ENCODE measurements at regions not wholly inside any gene's neighbourhood (a gene's known extent, or its start where the extent isn't known, plus 50 kb on each side); places are given as distances from the start of the nearest gene placed in this dataset.

DNA sequence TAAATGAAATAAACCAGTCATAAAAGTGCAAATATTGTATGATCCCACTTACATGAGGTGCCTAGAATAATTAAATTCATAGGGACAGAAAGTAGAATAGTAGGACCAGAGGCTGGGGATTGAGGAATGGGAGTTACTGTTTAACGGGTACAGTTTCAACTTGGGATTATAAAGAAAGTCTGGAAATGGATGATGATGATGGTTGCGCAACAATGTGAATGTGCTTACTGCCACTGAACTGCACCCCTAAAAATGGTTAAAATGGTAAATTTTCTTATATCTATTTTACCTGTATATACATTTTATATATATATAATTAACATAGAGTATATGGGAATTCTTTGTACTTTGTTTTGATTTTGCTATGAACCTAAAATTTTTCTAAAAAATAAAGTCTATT is 53.3 kb upstream of the L3MBTL3 start:
- TF ChIP-seq POLR2AphosphoS5 (IDR thresholded peaks at IDR 0.05; ENCODE audit: insufficient read depth in 1 of 2, low read depth in 1 of 2), result no peak
- TF ChIP-seq, protein P1, sequence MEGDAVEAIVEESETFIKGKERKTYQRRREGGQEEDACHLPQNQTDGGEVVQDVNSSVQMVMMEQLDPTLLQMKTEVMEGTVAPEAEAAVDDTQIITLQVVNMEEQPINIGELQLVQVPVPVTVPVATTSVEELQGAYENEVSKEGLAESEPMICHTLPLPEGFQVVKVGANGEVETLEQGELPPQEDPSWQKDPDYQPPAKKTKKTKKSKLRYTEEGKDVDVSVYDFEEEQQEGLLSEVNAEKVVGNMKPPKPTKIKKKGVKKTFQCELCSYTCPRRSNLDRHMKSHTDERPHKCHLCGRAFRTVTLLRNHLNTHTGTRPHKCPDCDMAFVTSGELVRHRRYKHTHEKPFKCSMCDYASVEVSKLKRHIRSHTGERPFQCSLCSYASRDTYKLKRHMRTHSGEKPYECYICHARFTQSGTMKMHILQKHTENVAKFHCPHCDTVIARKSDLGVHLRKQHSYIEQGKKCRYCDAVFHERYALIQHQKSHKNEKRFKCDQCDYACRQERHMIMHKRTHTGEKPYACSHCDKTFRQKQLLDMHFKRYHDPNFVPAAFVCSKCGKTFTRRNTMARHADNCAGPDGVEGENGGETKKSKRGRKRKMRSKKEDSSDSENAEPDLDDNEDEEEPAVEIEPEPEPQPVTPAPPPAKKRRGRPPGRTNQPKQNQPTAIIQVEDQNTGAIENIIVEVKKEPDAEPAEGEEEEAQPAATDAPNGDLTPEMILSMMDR (IDR thresholded peaks at IDR 0.05), result no peak
